BJ (cell line): ENCODE measurements at regions not wholly inside any gene's neighbourhood (a gene's known extent, or its start where the extent isn't known, plus 50 kb on each side); places are given as distances from the start of the nearest gene placed in this dataset.

Source experiments
- CTCF ChIA-PET: fragments of 350-600 bp; formaldehyde crosslinking; extraction: SDS; loops from one replicate; lab custom pipeline; 2021; ENCODE audit warnings: antibody characterized with exemption, inconsistent platforms; lab: Yijun Ruan, JAX
- POLR2A ChIA-PET: fragments of 300-600 bp; sonication (Branson Sonifier 250); formaldehyde crosslinking; extraction: SDS; loops from one replicate; lab custom pipeline; 2021; ENCODE audit warnings: antibody characterized with exemption; lab: Charles Lee
- DNase-seq: peaks from one replicate; pipeline ENCODE4 v3.0.0-alpha.2; 2011; ENCODE audit warnings: low read depth
- H3K27me3 ChIP-seq: 2 replicates; pipeline ENCODE4 v1.6.0; 2011; ENCODE audit warnings: low read length; ENCODE audit not compliant: control insufficient read depth, insufficient read depth
- H3K36me3 ChIP-seq: 2 replicates; pipeline ENCODE4 v1.5.1; 2011; ENCODE audit warnings: low read length; ENCODE audit not compliant: control insufficient read depth, insufficient read depth
- H3K4me3 ChIP-seq: 2 replicates; pipeline ENCODE4 v1.5.1; 2011; ENCODE audit warnings: low read depth, mild to moderate bottlenecking, control low read depth, low read length
- CTCF ChIP-seq: IDR thresholded peaks from 2 replicates; pipeline ENCODE4 v1.5.1; 2011; ENCODE audit warnings: low read depth, mild to moderate bottlenecking, control low read depth, inconsistent platforms, low read length, moderate library complexity; ENCODE audit not compliant: insufficient read depth

GRCh38 chr1:191575180-191575579 lies 583.1 kb upstream of the RGS18 start:
- no peak for TF ChIP-seq CTCF
- CTCF ChIA-PET, result no interaction called here

GRCh38 chr1:191575746-191576145 lies 582.5 kb upstream of the RGS18 start:
- no peak for DNase-seq
- no peaks in the 10 kb centered on the region for H3K36me3 ChIP-seq
- no peaks in the 10 kb centered on the region for H3K27me3 ChIP-seq
- CTCF ChIA-PET, result interaction anchor here (1.1 kb wide), 1 partner anchor 29 kb away, joined by 3 read pairs; no protein-coding TSS in a partner anchor
- H3K4me3 ChIP-seq, result no peak overlapping the region
- POLR2A ChIA-PET, result no interaction called here
- no peak for TF ChIP-seq CTCF

More at GRCh38 chr1:191575180-191575579, 583.1 kb upstream of the RGS18 start:
- H3K4me3 ChIP-seq, result no peak overlapping the region
- POLR2A ChIA-PET, result no interaction called here
- no peaks in the 10 kb centered on the region for H3K27me3 ChIP-seq
- H3K36me3 ChIP-seq, result no peaks in the 10 kb centered on the region
- no peak for DNase-seq

- no peak for TF ChIP-seq CTCF
- no peaks in the 10 kb centered on the region for H3K27me3 ChIP-seq
- DNase-seq, result no peak
- no peaks in the 10 kb centered on the region for H3K36me3 ChIP-seq
- POLR2A ChIA-PET, result no interaction called here
- no peak overlapping the region for H3K4me3 ChIP-seq
- CTCF ChIA-PET, result no interaction called here
Measured at GRCh38 chr1:191577213-191577612, 581.0 kb upstream of the RGS18 start.

GRCh38 chr1:191578281-191578680 lies 580.0 kb upstream of the RGS18 start:
- Histone ChIP-seq H3K4me3 (no peak overlapping the region), H3K27me3 (no peaks in the 10 kb centered on the region), H3K36me3 (no peaks in the 10 kb centered on the region)
- TF ChIP-seq CTCF, result no peak
- no peak for DNase-seq
- ChIA-PET POLR2A (no interaction called here), CTCF (no interaction called here)

GRCh38 chr1:191579019-191579418 lies 579.2 kb upstream of the RGS18 start:
- H3K4me3 ChIP-seq, result no peak overlapping the region
- no peaks in the 10 kb centered on the region for H3K27me3 ChIP-seq
- TF ChIP-seq CTCF, result no peak
- no peaks in the 10 kb centered on the region for H3K36me3 ChIP-seq
- POLR2A ChIA-PET, result no interaction called here
- CTCF ChIA-PET, result no interaction called here
- DNase-seq, result no peak
